HCT116 (cell line): ENCODE measurements at regions not wholly inside any gene's neighbourhood (a gene's known extent, or its start where the extent isn't known, plus 50 kb on each side); places are given as distances from the start of the nearest gene placed in this dataset.

Experiments used
- ATAC-seq: fragments of 200-7000 bp; cut with Tn5 transposase; 2 replicates; pipeline ENCODE4 v1.9.1; 2020; ENCODE audit warnings: mild to moderate bottlenecking, moderate library complexity
- BruUV-seq: library from RNA; stranded (reverse); fragments of 400-500 nt; replicated peaks from 2 replicates; lab custom pipeline; 2021; lab: Mats Ljungman, UMichigan
- CTCF ChIA-PET: fragments of 300-600 bp; sonication (Branson Sonifier 250); formaldehyde crosslinking; loops from one replicate; lab custom pipeline; 2021; ENCODE audit warnings: antibody characterized with exemption; lab: Charles Lee
- POLR2A ChIA-PET: fragments of 300-600, 350-600 bp; sonication (Branson Sonifier 250); formaldehyde crosslinking; loops from one replicate; lab custom pipeline; 2021; ENCODE audit warnings: antibody characterized with exemption; lab: Charles Lee
- RAD21 ChIA-PET, 2 experiments: fragments of 300-600 bp; sonication (Branson Sonifier 250); formaldehyde crosslinking; loops; one replicate each; lab custom pipeline; 2023; ENCODE audit warnings: low total read pairs in 2 of 2; ENCODE audit not compliant: uncharacterized antibody in 2 of 2, unreplicated experiment in 2 of 2, low non-redundant PET in 1 of 2; lab: Charles Lee
- DNase-seq: peaks from one replicate; pipeline ENCODE4 v3.0.0-alpha.2; 2010; ENCODE audit warnings: low read depth, low spot score
- H2AFZ ChIP-seq: fragments of 200-600 bp; shearing (Covaris generic), sonication (generic); 2 replicates; pipeline ENCODE4 v1.6.1; 2017; ENCODE audit warnings: low read depth, mixed run types, mixed read lengths, antibody characterized with exemption, low read length; ENCODE audit not compliant: poor library complexity, severe bottlenecking
- H3K27ac ChIP-seq: 2 replicates; pipeline ENCODE4 v1.5.1; 2012; ENCODE audit warnings: low read depth, low read length
- H3K27me3 ChIP-seq: fragments of 200-600 bp; sonication (generic); 2 replicates; pipeline ENCODE4 v1.6.1; 2016; ENCODE audit warnings: mixed run types, low read length, mixed read lengths; ENCODE audit not compliant: insufficient read depth
- H3K36me3 ChIP-seq, 2 experiments: fragments of 200-500 bp in 1 of 2; fragments of 200-600 bp in 1 of 2; sonication (Bioruptor generic) in 1 of 2; sonication (generic) in 1 of 2; 2 replicates each; pipeline versions ENCODE4 v1.5.1 to v1.6.1; 2014 to 2016; ENCODE audit warnings: low read length in 2 of 2, inconsistent platforms in 1 of 2, mixed read lengths in 1 of 2, mixed run types in 1 of 2; ENCODE audit not compliant: insufficient read depth in 2 of 2, control insufficient read depth in 1 of 2
- H3K4me1 ChIP-seq, 2 experiments: fragments of 200-600 bp in 1 of 2; sonication (generic) in 1 of 2; 2 replicates each; pipeline versions ENCODE4 v1.5.1 to v1.6.1; 2012 to 2017; ENCODE audit warnings: low read length in 2 of 2, inconsistent platforms in 1 of 2, mild to moderate bottlenecking in 1 of 2, mixed read lengths in 1 of 2, mixed run types in 1 of 2, moderate library complexity in 1 of 2; ENCODE audit not compliant: insufficient read depth in 2 of 2, control insufficient read depth in 1 of 2
- H3K4me2 ChIP-seq: fragments of 200-600 bp; sonication (generic); 2 replicates; pipeline ENCODE4 v1.6.1; 2017; ENCODE audit warnings: mixed run types, low read length, mixed read lengths
- H3K4me3 ChIP-seq, 2 experiments: fragments of 200-600 bp in 1 of 2; sonication (generic) in 1 of 2; replicated peaks in 1 of 2; 2 replicates each; pipeline ENCODE4 v1.5.1; 2011 to 2016; ENCODE audit warnings: low read length in 2 of 2, control low read depth in 1 of 2, low read depth in 1 of 2, mild to moderate bottlenecking in 1 of 2, mixed read lengths in 1 of 2, mixed run types in 1 of 2
- H3K79me2 ChIP-seq: fragments of 200-600 bp; sonication (generic); 2 replicates; pipeline ENCODE4 v1.6.1; 2017; ENCODE audit warnings: mild to moderate bottlenecking, mixed run types, low read length, moderate library complexity, mixed read lengths; ENCODE audit not compliant: insufficient read depth
- H3K9ac ChIP-seq: fragments of 200-600 bp; sonication (generic); 2 replicates; pipeline ENCODE4 v1.6.1; 2016; ENCODE audit warnings: low read length, mixed read lengths
- H3K9me2 ChIP-seq: fragments of 200-600 bp; sonication (generic), shearing (Covaris generic); 2 replicates; pipeline ENCODE4 v1.6.1; 2017; ENCODE audit warnings: mixed run types, mild to moderate bottlenecking, moderate library complexity; ENCODE audit not compliant: insufficient read depth
- H3K9me3 ChIP-seq, 2 experiments: fragments of 200-500 bp in 1 of 2; fragments of 200-600 bp in 1 of 2; sonication (Bioruptor generic) in 1 of 2; sonication (generic) in 1 of 2; 2 replicates each; pipeline ENCODE4 v1.6.1; 2014 to 2017; ENCODE audit warnings: low read length in 2 of 2, mixed read lengths in 2 of 2, inconsistent platforms in 1 of 2, low read depth in 1 of 2, mild to moderate bottlenecking in 1 of 2, mixed run types in 1 of 2, moderate library complexity in 1 of 2; ENCODE audit not compliant: control insufficient read depth in 1 of 2, insufficient read depth in 1 of 2
- H4K20me1 ChIP-seq: fragments of 200-600 bp; sonication (generic), shearing (Covaris generic); 2 replicates; pipeline ENCODE4 v1.6.1; 2017; ENCODE audit warnings: mixed run types, mild to moderate bottlenecking, moderate library complexity; ENCODE audit not compliant: insufficient read depth
- ATF3 ChIP-seq: IDR thresholded peaks from 2 replicates; pipeline ENCODE4 v1.6.1; 2012
- CTCF ChIP-seq, 3 experiments: fragments of 200-600 bp in 1 of 3; sonication (generic) in 1 of 3; IDR thresholded peaks in 2 of 3; conservative IDR thresholded peaks in 1 of 3; 2 replicates each; pipeline ENCODE4 v1.5.1; 2012 to 2017; ENCODE audit warnings: low read depth in 2 of 3, low read length in 2 of 3, antibody characterized with exemption in 1 of 3, borderline replicate concordance in 1 of 3, control low read depth in 1 of 3, mild to moderate bottlenecking in 1 of 3, mixed read lengths in 1 of 3, mixed run types in 1 of 3, moderate library complexity in 1 of 3; ENCODE audit not compliant: insufficient read depth in 1 of 3
- ELF1 ChIP-seq: IDR thresholded peaks from 2 replicates; pipeline ENCODE4 v1.6.1; 2012; ENCODE audit warnings: low read depth, borderline replicate concordance
- EZH2 ChIP-seq: fragments of 200-600 bp; sonication (generic); IDR thresholded peaks from 2 replicates; pipeline ENCODE4 v1.6.1; 2017; ENCODE audit warnings: antibody characterized with exemption, mixed run types
- EZH2phosphoT487 ChIP-seq: fragments of 200-600 bp; IDR thresholded peaks from 2 replicates; pipeline ENCODE4 v1.6.1; 2018; ENCODE audit warnings: antibody characterized with exemption, borderline replicate concordance
- FOSL1 ChIP-seq: IDR thresholded peaks from 2 replicates; pipeline ENCODE4 v1.6.1; 2012; ENCODE audit warnings: low read depth
- JUND ChIP-seq: IDR thresholded peaks from 2 replicates; pipeline ENCODE4 v1.6.1; 2012
- MAX ChIP-seq: IDR thresholded peaks from 2 replicates; pipeline ENCODE4 v1.6.1; 2012
- POLR2A ChIP-seq: IDR thresholded peaks from 2 replicates; pipeline ENCODE4 v1.7.0; 2011; ENCODE audit warnings: borderline replicate concordance; ENCODE audit not compliant: insufficient read depth, insufficient read length; ENCODE audit errors: extremely low read depth
- POLR2AphosphoS5 ChIP-seq: IDR thresholded peaks from 2 replicates; pipeline ENCODE4 v1.6.1; 2011; ENCODE audit warnings: mild to moderate bottlenecking, low read depth, low read length, moderate library complexity
- RAD21 ChIP-seq: IDR thresholded peaks from 2 replicates; pipeline ENCODE4 v1.6.1; 2012; ENCODE audit warnings: low read depth, mild to moderate bottlenecking
- SIN3A ChIP-seq: IDR thresholded peaks from 2 replicates; pipeline ENCODE4 v1.6.1; 2012; ENCODE audit warnings: low read depth
- SP1 ChIP-seq: IDR thresholded peaks from 2 replicates; pipeline ENCODE4 v1.6.1; 2012; ENCODE audit warnings: low read depth
- SRF ChIP-seq: IDR thresholded peaks from 2 replicates; pipeline ENCODE4 v1.6.1; 2012; ENCODE audit warnings: low read depth
- TCF7L2 ChIP-seq: IDR thresholded peaks from 2 replicates; pipeline ENCODE4 v1.7.0; 2011; ENCODE audit warnings: borderline replicate concordance, inconsistent platforms; ENCODE audit not compliant: insufficient read depth, insufficient read length; ENCODE audit errors: extremely low read depth
- YY1 ChIP-seq: IDR thresholded peaks from 2 replicates; pipeline ENCODE4 v1.6.1; 2011; ENCODE audit warnings: low read length, low read depth, moderate library complexity, mild to moderate bottlenecking; ENCODE audit not compliant: insufficient replicate concordance; ENCODE audit errors: extremely low read depth
- ZBTB33 ChIP-seq: IDR thresholded peaks from 2 replicates; pipeline ENCODE4 v1.6.1; 2011; ENCODE audit warnings: mild to moderate bottlenecking, low read length, moderate library complexity; ENCODE audit not compliant: insufficient replicate concordance; ENCODE audit errors: extremely low read depth
- ZFX ChIP-seq: fragments of 450-650 bp; IDR thresholded peaks from 2 replicates; pipeline ENCODE4 v1.6.1; 2017
- intact Hi-C: fragments of 100-400 bp; cut with micrococcal nuclease; formaldehyde crosslinking; loops from 2 replicates; pipeline ENCODE4 v1.10.0; 2022

GRCh38 chr3:68121287-68121686 is 466.9 kb upstream of the SUCLG2 start:
- no peak for ATAC-seq
- Histone ChIP-seq H3K79me2 (no peaks in the 10 kb centered on the region), H4K20me1 (no peaks in the 10 kb centered on the region), H3K36me3 (no peaks in the 10 kb centered on the region), H3K4me2 (no peak overlapping the region), H3K4me3 (no peak overlapping the region), H3K9ac (no peak overlapping the region), H2AFZ (no peak overlapping the region), H3K9me3 (peaks cover 0 to 3% of the 10 kb centered on the region in 2 experiments; a peak in 1 of 4 replicates), H3K27ac (no peak overlapping the region), H3K9me2 (no peaks in the 10 kb centered on the region), H3K4me1 (no peaks in the 10 kb centered on the region), H3K27me3 (no peaks in the 10 kb centered on the region)
- ChIA-PET RAD21 (no interaction called here), CTCF (no interaction called here), POLR2A (no interaction called here)
- no peak for DNase-seq
- TF ChIP-seq RAD21 (no peak), YY1 (no peak), POLR2AphosphoS5 (no peak), TCF7L2 (no peak), FOSL1 (no peak), MAX (no peak), ZBTB33 (no peak), SRF (no peak), ELF1 (no peak), EZH2phosphoT487 (no peak), POLR2A (no peak), CTCF (IDR thresholded peaks at IDR 0.05 in 2 of 3, conservative IDR thresholded peaks at IDR 0.05 in 1 of 3; ENCODE audit: borderline replicate concordance in 1 of 3, insufficient read depth in 1 of 3, low read depth in 2 of 3, low read length in 2 of 3) (no peak), JUND (no peak), SIN3A (no peak), SP1 (no peak), ZFX (no peak), ATF3 (no peak), EZH2 (no peak)
- intact Hi-C loops = no loop called here
- BruUV-seq = no TSS peak
